Ishikawa (cell line): ENCODE measurements at regions not wholly inside any gene's neighbourhood (a gene's known extent, or its start where the extent isn't known, plus 50 kb on each side); places are given as distances from the start of the nearest gene placed in this dataset.

ENCODE experiments used
- CEBPB ChIP-seq: IDR thresholded peaks from 2 replicates; pipeline ENCODE4 v1.6.1; 2012
- CREB1 ChIP-seq: IDR thresholded peaks from 2 replicates; pipeline ENCODE4 v1.6.1; 2012; ENCODE audit warnings: low read depth
- EGR1 ChIP-seq: IDR thresholded peaks from 2 replicates; pipeline ENCODE4 v1.6.1; 2012
- EP300 ChIP-seq: IDR thresholded peaks from 2 replicates; pipeline ENCODE4 v1.6.1; 2012; ENCODE audit warnings: borderline replicate concordance
- FOXM1 ChIP-seq: IDR thresholded peaks from 2 replicates; pipeline ENCODE4 v1.6.1; 2012; ENCODE audit warnings: low read depth, borderline replicate concordance
- MAX ChIP-seq: IDR thresholded peaks from 2 replicates; pipeline ENCODE4 v1.6.1; 2012
- NFIC ChIP-seq: IDR thresholded peaks from 2 replicates; pipeline ENCODE4 v1.6.1; 2012
- RAD21 ChIP-seq: IDR thresholded peaks from 2 replicates; pipeline ENCODE4 v1.6.1; 2012; ENCODE audit warnings: low read depth
- TAF1 ChIP-seq: IDR thresholded peaks from 2 replicates; pipeline ENCODE4 v1.6.1; 2012; ENCODE audit warnings: low read depth, mild to moderate bottlenecking
- TCF12 ChIP-seq: IDR thresholded peaks from 2 replicates; pipeline ENCODE4 v1.6.1; 2012; ENCODE audit warnings: low read depth
- TEAD4 ChIP-seq: IDR thresholded peaks from 2 replicates; pipeline ENCODE4 v1.6.1; 2012
- USF1 ChIP-seq: IDR thresholded peaks from 2 replicates; pipeline ENCODE4 v1.6.1; 2012
- YY1 ChIP-seq: IDR thresholded peaks from 2 replicates; pipeline ENCODE4 v1.6.1; 2012; ENCODE audit warnings: low read depth
- ZBTB7A ChIP-seq: IDR thresholded peaks from 2 replicates; pipeline ENCODE4 v1.6.1; 2012; ENCODE audit warnings: low read depth
- TF ChIP-seq, protein P1 (sequence below): IDR thresholded peaks from 2 replicates; pipeline ENCODE4 v1.6.1; 2012; ENCODE audit warnings: low read depth, mild to moderate bottlenecking

- TF ChIP-seq EP300: no peak
Observed at GRCh38 chr4:24001486-24002329, 111.9 kb upstream of the PPARGC1A start.

GRCh38 chr4:24000470-24000831 is 110.6 kb upstream of the PPARGC1A start:
- TF ChIP-seq USF1 (no peak), CREB1 (no peak), RAD21 (no peak), MAX (no peak), NFIC (no peak), CEBPB (no peak), TAF1 (no peak), ZBTB7A (no peak), EGR1 (no peak), EP300 (no peak), YY1 (no peak), TCF12 (no peak), TEAD4 (no peak), FOXM1 (no peak)
- TF ChIP-seq, protein P1, sequence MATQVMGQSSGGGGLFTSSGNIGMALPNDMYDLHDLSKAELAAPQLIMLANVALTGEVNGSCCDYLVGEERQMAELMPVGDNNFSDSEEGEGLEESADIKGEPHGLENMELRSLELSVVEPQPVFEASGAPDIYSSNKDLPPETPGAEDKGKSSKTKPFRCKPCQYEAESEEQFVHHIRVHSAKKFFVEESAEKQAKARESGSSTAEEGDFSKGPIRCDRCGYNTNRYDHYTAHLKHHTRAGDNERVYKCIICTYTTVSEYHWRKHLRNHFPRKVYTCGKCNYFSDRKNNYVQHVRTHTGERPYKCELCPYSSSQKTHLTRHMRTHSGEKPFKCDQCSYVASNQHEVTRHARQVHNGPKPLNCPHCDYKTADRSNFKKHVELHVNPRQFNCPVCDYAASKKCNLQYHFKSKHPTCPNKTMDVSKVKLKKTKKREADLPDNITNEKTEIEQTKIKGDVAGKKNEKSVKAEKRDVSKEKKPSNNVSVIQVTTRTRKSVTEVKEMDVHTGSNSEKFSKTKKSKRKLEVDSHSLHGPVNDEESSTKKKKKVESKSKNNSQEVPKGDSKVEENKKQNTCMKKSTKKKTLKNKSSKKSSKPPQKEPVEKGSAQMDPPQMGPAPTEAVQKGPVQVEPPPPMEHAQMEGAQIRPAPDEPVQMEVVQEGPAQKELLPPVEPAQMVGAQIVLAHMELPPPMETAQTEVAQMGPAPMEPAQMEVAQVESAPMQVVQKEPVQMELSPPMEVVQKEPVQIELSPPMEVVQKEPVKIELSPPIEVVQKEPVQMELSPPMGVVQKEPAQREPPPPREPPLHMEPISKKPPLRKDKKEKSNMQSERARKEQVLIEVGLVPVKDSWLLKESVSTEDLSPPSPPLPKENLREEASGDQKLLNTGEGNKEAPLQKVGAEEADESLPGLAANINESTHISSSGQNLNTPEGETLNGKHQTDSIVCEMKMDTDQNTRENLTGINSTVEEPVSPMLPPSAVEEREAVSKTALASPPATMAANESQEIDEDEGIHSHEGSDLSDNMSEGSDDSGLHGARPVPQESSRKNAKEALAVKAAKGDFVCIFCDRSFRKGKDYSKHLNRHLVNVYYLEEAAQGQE: no peak

GRCh38 chr4:23999714-24000469 is 110.0 kb upstream of the PPARGC1A start:
- no peak for TF ChIP-seq NFIC

DNA sequence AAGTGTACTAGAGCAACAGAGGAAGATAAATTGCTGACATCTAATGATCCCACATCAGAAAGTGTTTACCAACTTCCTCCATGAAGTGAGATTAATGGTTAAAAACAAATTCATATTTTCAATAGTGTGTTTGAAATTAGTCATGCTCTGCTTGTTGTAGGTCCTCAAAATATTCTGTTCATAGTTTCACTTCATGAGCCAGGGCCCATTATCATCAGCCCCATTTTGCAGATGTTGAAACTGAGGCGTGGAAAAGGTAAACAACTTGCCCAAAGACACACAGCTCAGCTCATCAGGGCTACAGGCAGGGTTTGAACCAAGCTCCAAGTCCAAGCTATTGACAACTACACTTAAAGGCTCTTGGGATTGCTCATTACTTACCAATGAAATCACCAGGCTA is 103.5 kb upstream of the PPARGC1A start:
- no peak for TF ChIP-seq CREB1
- TF ChIP-seq, protein P1: no peak

DNA sequence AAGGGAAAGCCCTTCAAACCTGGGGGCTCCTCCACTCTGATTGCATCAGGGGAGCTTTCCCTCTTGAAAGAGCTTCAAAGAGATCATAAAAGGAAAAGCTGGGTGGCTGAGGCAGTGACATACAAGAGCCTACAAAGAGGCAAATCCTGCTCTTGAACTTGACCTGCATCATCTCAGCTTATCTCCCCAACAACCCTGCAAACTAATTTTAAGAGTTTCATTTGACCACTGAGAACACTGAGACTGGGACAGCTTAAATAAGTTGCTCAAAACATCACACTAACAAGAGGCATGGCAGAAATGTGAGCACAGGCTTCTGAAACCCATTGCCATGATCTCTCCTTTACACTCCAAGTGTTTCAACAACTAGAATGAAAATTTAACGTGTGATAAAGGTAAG is 101.6 kb upstream of the PPARGC1A start:
- TF ChIP-seq EGR1 (no peak), RAD21 (no peak), MAX (no peak), ZBTB7A (no peak), CREB1 (no peak), NFIC (no peak), TEAD4 (no peak), YY1 (no peak), TCF12 (no peak), USF1 (no peak)

DNA sequence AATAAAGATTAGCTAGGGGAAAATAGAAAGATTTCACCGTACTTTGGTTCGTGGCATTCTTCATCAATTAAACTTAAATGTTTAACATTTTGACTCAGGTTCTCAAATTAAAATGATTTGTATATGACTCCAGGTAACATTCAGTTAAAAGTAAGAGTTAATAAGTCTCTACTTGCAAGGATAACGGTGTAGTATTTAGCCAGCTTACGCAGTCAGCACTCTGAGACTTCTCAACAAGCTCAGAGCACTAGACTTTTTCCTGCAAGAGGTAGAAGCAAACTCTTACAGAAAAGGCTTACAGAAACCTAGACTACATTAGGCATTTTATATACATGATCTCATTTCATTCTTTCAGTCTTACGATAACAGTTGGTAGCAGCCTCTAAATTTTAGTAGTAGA is 96.4 kb upstream of the PPARGC1A start:
- TF ChIP-seq FOXM1 (no peak), TCF12 (no peak), USF1 (no peak), NFIC (no peak), YY1 (no peak), MAX (no peak), EGR1 (no peak), TEAD4 (no peak)
